ENCODE measurements at regions not wholly inside any gene's neighbourhood (a gene's known extent, or its start where the extent isn't known, plus 50 kb on each side); places are given as distances from the start of the nearest gene placed in this dataset.
"Not testable (repeated sequence)": the region's sequence is repeated elsewhere in the genome, so short reads cannot be mapped to it uniquely, and the experiment has no call there.

- DNase-seq (ENCODE audit: low read depth) = no peak
These were observed 546.2 kb downstream of the SLITRK5 start for GRCh38 chr13:88217372-88217771.

- no peak for DNase-seq (ENCODE audit: low read depth)
These were observed 546.7 kb downstream of the SLITRK5 start for GRCh38 chr13:88217883-88218282.

GRCh38 chr13:88223958-88224357 is 552.8 kb downstream of the SLITRK5 start:
- DNase-seq (ENCODE audit: low read depth) = no peak

DNA sequence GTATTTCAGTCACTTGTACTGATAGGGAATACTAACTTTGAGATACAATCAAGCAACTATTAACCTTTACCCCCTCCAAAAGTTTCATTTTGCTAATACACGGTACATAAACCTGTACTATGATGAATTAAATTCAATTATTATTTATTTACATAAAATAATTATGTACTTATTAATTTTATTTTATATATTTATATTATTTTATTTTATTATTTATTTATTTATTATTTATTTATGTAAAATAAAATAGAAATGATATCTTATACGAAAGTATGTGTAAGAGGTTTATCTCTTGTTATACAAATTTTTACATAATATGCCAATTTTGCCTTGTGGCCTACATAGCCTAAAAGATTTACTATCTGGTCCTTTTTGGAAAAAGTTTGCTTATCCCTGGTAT is 564.3 kb downstream of the SLITRK5 start:
- no peak for DNase-seq (ENCODE audit: low read depth)

- DNase-seq (ENCODE audit: low read depth) = no peak
These were observed 575.1 kb downstream of the SLITRK5 start for GRCh38 chr13:88246239-88246638.

- no peak for DNase-seq (ENCODE audit: low read depth)
These were observed 577.2 kb downstream of the SLITRK5 start for GRCh38 chr13:88248393-88248792.

- no peak for DNase-seq (ENCODE audit: low read depth)
These were observed 586.5 kb downstream of the SLITRK5 start for GRCh38 chr13:88257706-88258105.

- no peak for DNase-seq (ENCODE audit: low read depth)
These were observed 592.6 kb downstream of the SLITRK5 start for GRCh38 chr13:88263808-88264207.

DNA sequence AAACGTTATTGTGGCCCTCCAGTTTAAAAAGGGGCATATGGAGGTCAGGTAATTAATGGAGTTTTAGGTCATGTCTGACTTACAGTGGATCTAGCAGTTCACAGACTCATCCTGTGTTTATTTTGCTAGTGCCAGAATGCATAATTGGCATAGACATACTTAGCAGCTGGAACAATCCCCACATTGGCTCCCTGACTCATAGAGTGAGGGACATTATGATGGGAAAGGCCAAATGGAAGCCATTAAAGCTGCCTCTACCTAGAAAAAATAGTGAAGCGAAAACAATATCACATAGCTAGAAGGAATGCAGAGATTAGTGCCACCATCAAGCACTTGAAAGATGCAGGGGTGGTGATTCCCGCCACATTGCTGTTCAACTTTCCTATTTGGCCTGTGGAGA is 610.7 kb downstream of the SLITRK5 start:
- DNase-seq (ENCODE audit: low read depth) = no peak

DNA sequence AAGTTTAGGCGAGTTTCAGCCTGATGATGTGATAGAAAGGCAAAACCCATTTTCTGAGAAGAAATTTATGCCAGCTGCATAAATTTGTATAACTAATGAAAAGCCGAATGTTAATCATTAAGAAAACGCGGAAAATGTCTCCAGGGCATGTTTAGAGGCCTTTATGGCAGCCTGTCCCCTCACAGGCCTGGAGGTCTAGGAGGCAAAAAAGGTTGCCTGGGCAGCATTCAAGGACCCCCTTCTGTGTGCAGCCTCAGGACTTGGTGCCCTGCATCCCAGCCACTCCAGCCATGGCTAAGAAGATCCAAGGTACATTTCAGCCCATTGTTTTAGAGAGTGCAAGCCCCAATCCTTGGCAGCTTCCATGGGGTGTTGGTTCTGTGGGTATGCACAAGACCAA is 614.2 kb downstream of the SLITRK5 start:
- no peak for DNase-seq (ENCODE audit: low read depth)

GRCh38 chr13:88288326-88288725 is 617.2 kb downstream of the SLITRK5 start:
- DNase-seq (ENCODE audit: low read depth) = no peak

- DNase-seq (ENCODE audit: low read depth) = not testable (repeated sequence)
These were observed 620.6 kb downstream of the SLITRK5 start for GRCh38 chr13:88291731-88292130.

DNA sequence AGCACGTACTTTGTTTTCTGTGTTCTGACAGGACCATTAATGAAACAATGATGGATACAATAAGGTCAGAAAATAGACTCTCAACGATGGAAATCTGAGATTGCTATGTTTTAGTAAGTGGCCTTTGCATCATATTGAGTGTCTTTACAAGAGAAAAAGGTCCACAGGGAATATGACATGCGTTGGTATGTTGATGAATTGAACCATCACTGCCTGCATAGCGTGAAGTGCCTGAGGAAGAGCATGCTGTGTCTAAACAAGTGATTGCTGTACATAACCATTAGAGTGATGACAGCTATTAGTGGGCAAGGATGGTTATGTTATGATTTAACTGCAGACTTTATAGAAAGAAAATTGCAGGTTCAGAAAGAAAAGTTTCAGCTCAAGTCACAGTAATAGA is 623.2 kb downstream of the SLITRK5 start:
- DNase-seq (ENCODE audit: low read depth) = no peak

- DNase-seq (ENCODE audit: low read depth) = no peak
These were observed 632.0 kb downstream of the SLITRK5 start for GRCh38 chr13:88303157-88303556.

- no peak for DNase-seq (ENCODE audit: low read depth)
These were observed 632.4 kb downstream of the SLITRK5 start for GRCh38 chr13:88303605-88304004.

- no peak for DNase-seq (ENCODE audit: low read depth)
These were observed 643.3 kb downstream of the SLITRK5 start for GRCh38 chr13:88314496-88314895.

DNA sequence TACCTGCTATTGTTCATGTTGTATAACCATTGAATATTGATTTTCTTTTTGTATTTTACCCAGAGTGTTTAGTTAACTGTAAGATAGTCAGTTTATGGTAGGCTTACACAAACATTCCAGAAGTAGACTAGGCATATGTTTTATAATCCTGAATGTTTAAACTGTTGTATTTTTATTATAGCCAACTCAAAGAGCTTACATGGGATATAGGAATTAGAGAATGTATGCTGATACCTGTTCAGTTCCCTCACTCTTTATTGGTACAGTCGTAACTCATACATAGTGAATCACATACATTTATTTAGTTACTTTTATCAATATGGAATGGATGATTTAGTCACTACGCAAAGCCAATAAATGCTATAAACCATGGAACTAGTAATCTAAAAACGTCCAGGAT is 657.9 kb downstream of the SLITRK5 start:
- no peak for DNase-seq (ENCODE audit: low read depth)

GRCh38 chr13:88339271-88339741 is 668.1 kb downstream of the SLITRK5 start:
- DNase-seq (ENCODE audit: low read depth) = no peak

DNA sequence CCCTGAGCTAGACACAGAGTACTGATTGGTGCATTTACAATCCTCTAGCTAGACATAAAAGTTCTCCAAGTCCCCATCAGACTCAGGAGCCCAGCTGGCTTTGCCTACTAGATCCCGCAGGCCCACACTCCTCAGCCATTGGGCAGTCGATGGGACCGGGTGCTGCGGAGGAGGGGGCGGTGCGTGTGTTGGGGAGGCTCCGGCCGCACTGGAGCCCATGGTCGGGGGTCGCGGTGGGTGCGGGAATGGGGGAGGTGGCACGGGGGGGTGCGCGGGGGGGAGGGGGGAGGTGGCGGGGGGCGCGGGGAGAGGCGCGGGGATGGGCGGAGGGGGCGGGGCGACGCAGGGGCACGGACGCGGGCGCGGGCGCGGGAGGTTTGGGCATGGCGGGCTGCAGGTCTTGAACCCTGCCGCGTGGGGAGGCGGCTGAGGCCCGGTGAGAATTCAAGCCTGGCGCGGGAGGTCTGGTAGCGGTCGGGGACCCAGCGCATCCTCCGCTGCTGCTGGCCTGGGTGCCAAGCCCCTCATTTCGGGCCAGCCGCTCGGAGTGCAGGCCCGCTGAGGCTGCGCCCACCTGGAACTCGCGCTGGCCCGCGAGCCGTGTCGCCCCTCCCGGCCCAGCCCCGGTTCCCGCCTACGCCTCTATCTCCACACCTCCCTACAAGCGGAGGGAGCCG is 674.1 kb downstream of the SLITRK5 start:
- DNase-seq (ENCODE audit: low read depth) = no peak

DNA sequence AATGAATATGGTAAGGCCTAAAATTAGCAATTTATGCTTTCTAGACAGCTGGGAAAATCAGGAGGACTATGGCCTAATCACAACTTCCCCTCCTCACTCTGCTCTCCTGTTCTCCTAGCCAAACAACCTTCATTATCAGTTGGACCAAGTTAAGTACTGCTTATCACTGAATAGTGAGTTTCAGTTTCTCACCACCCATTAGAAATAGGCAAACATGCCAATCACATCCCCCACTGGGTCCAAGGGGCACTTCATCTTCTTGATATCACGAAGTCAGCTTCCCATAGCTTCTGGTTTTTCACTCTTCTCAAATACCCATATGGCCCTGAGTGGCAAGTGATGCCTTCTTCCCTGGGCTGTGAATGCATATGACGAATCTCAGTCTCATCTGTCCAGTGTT is 689.6 kb downstream of the SLITRK5 start:
- no peak for DNase-seq (ENCODE audit: low read depth)

DNA sequence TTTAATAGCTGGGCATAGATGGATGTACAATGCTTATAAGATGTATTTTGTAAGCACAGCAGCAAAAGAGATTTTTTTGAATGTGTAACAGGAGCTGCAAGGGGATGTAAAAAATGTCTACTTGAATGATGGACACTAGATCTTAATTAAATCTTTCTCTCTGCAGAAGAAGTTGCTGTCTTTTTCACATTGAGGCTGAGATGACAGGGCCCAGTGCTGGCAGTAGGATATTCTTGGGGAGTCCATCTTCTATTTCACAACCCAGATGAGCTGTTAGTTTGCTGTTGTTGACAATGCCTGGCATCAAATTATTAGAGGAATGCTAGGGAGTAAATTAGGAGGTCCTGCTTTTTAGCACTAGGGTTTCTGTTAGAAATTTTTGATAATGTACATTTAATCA is 698.7 kb downstream of the SLITRK5 start:
- DNase-seq (ENCODE audit: low read depth) = no peak

DNA sequence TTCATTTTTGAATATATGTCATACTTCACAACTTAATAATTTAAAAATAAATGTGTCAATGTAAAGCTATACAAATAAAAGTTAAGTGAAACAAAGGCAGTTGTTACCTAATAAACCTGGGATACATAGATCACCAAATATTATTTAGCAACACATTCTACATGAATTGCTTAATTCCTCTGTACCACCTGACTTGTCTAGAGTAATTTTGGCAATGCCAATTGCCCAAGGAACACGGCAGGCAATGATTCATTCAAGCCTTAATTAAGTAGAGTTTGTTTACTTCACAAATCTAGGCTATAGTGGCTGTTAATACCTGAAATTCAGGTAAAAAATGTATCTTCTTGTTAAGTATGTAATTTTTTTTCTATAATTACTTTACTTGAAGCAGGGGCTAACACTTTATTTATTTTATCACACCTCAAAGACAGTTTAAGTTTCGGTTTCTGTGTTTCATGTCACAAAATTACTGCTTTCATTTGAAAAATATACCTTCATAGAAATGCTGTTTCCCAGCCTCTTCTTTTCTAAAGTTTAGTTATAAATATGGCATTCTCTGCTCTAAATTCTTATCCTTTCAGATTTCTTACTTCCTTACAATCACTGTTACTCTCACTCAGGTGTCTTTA is 705.7 kb downstream of the SLITRK5 start:
- no peak for DNase-seq (ENCODE audit: low read depth)

DNA sequence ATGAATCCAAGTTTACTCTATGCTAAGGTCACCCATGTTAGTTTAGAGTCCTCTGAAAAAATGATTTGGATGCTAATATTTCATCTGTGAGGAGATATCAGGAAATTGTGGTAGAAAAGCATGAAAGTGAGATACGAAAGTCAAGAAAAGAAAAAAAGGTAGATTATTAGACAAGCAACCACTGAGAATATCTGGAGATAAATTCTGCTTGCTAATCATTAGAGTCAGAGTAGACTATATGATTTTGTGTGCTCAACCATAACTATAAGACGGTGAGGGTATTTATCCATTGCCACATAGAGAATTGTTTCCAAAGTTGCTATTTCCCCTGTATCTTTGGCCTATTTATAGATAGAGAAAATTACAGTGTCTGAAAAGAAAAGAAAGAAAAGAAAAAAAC is 706.7 kb downstream of the SLITRK5 start:
- DNase-seq (ENCODE audit: low read depth) = no peak

- DNase-seq (ENCODE audit: low read depth) = no peak
These were observed 713.4 kb downstream of the SLITRK5 start for GRCh38 chr13:88384542-88384941.
